ENCODE measurements at regions not wholly inside any gene's neighbourhood (a gene's known extent, or its start where the extent isn't known, plus 50 kb on each side); places are given as distances from the start of the nearest gene placed in this dataset.

GRCh38 chr6:126540161-126540560 lies 200.2 kb downstream of the CENPW start:
- H3K4me3 ChIP-seq (replicated peaks in 1 of 4; ENCODE audit: control extremely low read depth in 1 of 4, insufficient read depth in 1 of 4, low read depth in 3 of 4, low read length in 4 of 4) = no peak overlapping the region
- no peaks in the 10 kb centered on the region for H4K20me1 ChIP-seq (ENCODE audit: control insufficient read depth, extremely low read depth, insufficient read depth, low read length)
- no peak for DNase-seq (ENCODE audit: low read depth in 2 of 2)
- H2AFZ ChIP-seq (ENCODE audit: low read length) = no peak overlapping the region
- no peaks in the 10 kb centered on the region for H3K4me1 ChIP-seq (ENCODE audit: control insufficient read depth, extremely low read depth, insufficient read depth, low read length)
- no peaks in the 10 kb centered on the region for H3K36me3 ChIP-seq (ENCODE audit: control insufficient read depth, insufficient read depth, low read length)
- H3K27me3 ChIP-seq (ENCODE audit: control insufficient read depth, insufficient read depth, low read length) = no peaks in the 10 kb centered on the region
- H3K9ac ChIP-seq (ENCODE audit: insufficient read depth, low read length) = no peak overlapping the region
- H3K79me2 ChIP-seq (ENCODE audit: control insufficient read depth, insufficient read depth, low read length) = no peaks in the 10 kb centered on the region
- no peak overlapping the region for H3K27ac ChIP-seq (ENCODE audit: insufficient read depth, low read length)
- no peaks in the 10 kb centered on the region for H3K9me3 ChIP-seq (ENCODE audit: control insufficient read depth, insufficient read depth, low read depth, low read length)
- TF ChIP-seq EZH2 (IDR thresholded peaks at IDR 0.05; ENCODE audit: low read length, missing control alignments) (no peak), CTCF (conservative IDR thresholded peaks at IDR 0.05 in 1 of 2, IDR thresholded peaks at IDR 0.05 in 1 of 2; ENCODE audit: low read depth in 1 of 2, low read length in 2 of 2) (no peak)
- no peak overlapping the region for H3K4me2 ChIP-seq (ENCODE audit: extremely low read depth, insufficient read depth, low read length)

GRCh38 chr6:126541806-126542491 lies 202.0 kb downstream of the CENPW start:
- Histone ChIP-seq H3K27me3 (ENCODE audit: control insufficient read depth, insufficient read depth, low read length) (no peaks in the 10 kb centered on the region), H3K9ac (ENCODE audit: insufficient read depth, low read length) (no peak overlapping the region), H3K27ac (ENCODE audit: insufficient read depth, low read length) (no peak overlapping the region), H3K79me2 (ENCODE audit: control insufficient read depth, insufficient read depth, low read length) (no peaks in the 10 kb centered on the region), H3K9me3 (ENCODE audit: control insufficient read depth, insufficient read depth, low read depth, low read length) (no peaks in the 10 kb centered on the region), H3K36me3 (ENCODE audit: control insufficient read depth, insufficient read depth, low read length) (no peaks in the 10 kb centered on the region), H3K4me2 (ENCODE audit: extremely low read depth, insufficient read depth, low read length) (no peak overlapping the region), H2AFZ (ENCODE audit: low read length) (no peak overlapping the region), H4K20me1 (ENCODE audit: control insufficient read depth, extremely low read depth, insufficient read depth, low read length) (no peaks in the 10 kb centered on the region), H3K4me1 (ENCODE audit: control insufficient read depth, extremely low read depth, insufficient read depth, low read length) (no peaks in the 10 kb centered on the region), H3K4me3 (replicated peaks in 1 of 4; ENCODE audit: control extremely low read depth in 1 of 4, insufficient read depth in 1 of 4, low read depth in 3 of 4, low read length in 4 of 4) (no peak overlapping the region)
- TF ChIP-seq EZH2 (IDR thresholded peaks at IDR 0.05; ENCODE audit: low read length, missing control alignments) = no peak
- no peak for TF ChIP-seq CTCF (conservative IDR thresholded peaks at IDR 0.05 in 1 of 2, IDR thresholded peaks at IDR 0.05 in 1 of 2; ENCODE audit: low read depth in 1 of 2, low read length in 2 of 2)
- DNase-seq (ENCODE audit: low read depth in 2 of 2) = no peak

- Histone ChIP-seq H3K4me2 (ENCODE audit: extremely low read depth, insufficient read depth, low read length) (no peak overlapping the region), H2AFZ (ENCODE audit: low read length) (no peak overlapping the region), H3K9ac (ENCODE audit: insufficient read depth, low read length) (no peak overlapping the region), H3K36me3 (ENCODE audit: control insufficient read depth, insufficient read depth, low read length) (no peaks in the 10 kb centered on the region), H4K20me1 (ENCODE audit: control insufficient read depth, extremely low read depth, insufficient read depth, low read length) (no peaks in the 10 kb centered on the region), H3K27me3 (ENCODE audit: control insufficient read depth, insufficient read depth, low read length) (no peaks in the 10 kb centered on the region), H3K4me3 (replicated peaks in 1 of 4; ENCODE audit: control extremely low read depth in 1 of 4, insufficient read depth in 1 of 4, low read depth in 3 of 4, low read length in 4 of 4) (no peak overlapping the region), H3K79me2 (ENCODE audit: control insufficient read depth, insufficient read depth, low read length) (no peaks in the 10 kb centered on the region), H3K9me3 (ENCODE audit: control insufficient read depth, insufficient read depth, low read depth, low read length) (no peaks in the 10 kb centered on the region), H3K27ac (ENCODE audit: insufficient read depth, low read length) (no peak overlapping the region), H3K4me1 (ENCODE audit: control insufficient read depth, extremely low read depth, insufficient read depth, low read length) (no peaks in the 10 kb centered on the region)
- peak in 1 of 2 donors; percentile 10 for DNase-seq (ENCODE audit: low read depth in 2 of 2)
- no peak for TF ChIP-seq CTCF (conservative IDR thresholded peaks at IDR 0.05 in 1 of 2, IDR thresholded peaks at IDR 0.05 in 1 of 2; ENCODE audit: low read depth in 1 of 2, low read length in 2 of 2)
These were observed 206.7 kb downstream of the CENPW start for GRCh38 chr6:126546541-126547120.
